HCT116 (cell line): ENCODE measurements at regions not wholly inside any gene's neighbourhood (a gene's known extent, or its start where the extent isn't known, plus 50 kb on each side); places are given as distances from the start of the nearest gene placed in this dataset.

Source experiments
- ATAC-seq: fragments of 200-7000 bp; cut with Tn5 transposase; 2 replicates; pipeline ENCODE4 v1.9.1; 2020; ENCODE audit warnings: mild to moderate bottlenecking, moderate library complexity
- BruUV-seq: library from RNA; stranded (reverse); fragments of 400-500 nt; replicated peaks from 2 replicates; lab custom pipeline; 2021; lab: Mats Ljungman, UMichigan
- CTCF ChIA-PET: fragments of 300-600 bp; sonication (Branson Sonifier 250); formaldehyde crosslinking; loops from one replicate; lab custom pipeline; 2021; ENCODE audit warnings: antibody characterized with exemption; lab: Charles Lee
- POLR2A ChIA-PET: fragments of 300-600, 350-600 bp; sonication (Branson Sonifier 250); formaldehyde crosslinking; loops from one replicate; lab custom pipeline; 2021; ENCODE audit warnings: antibody characterized with exemption; lab: Charles Lee
- RAD21 ChIA-PET, 2 experiments: fragments of 300-600 bp; sonication (Branson Sonifier 250); formaldehyde crosslinking; loops; one replicate each; lab custom pipeline; 2023; ENCODE audit warnings: low total read pairs in 2 of 2; ENCODE audit not compliant: uncharacterized antibody in 2 of 2, unreplicated experiment in 2 of 2, low non-redundant PET in 1 of 2; lab: Charles Lee
- DNase-seq: peaks from one replicate; pipeline ENCODE4 v3.0.0-alpha.2; 2010; ENCODE audit warnings: low read depth, low spot score
- H2AFZ ChIP-seq: fragments of 200-600 bp; shearing (Covaris generic), sonication (generic); 2 replicates; pipeline ENCODE4 v1.6.1; 2017; ENCODE audit warnings: low read depth, mixed run types, mixed read lengths, antibody characterized with exemption, low read length; ENCODE audit not compliant: poor library complexity, severe bottlenecking
- H3K27ac ChIP-seq: 2 replicates; pipeline ENCODE4 v1.5.1; 2012; ENCODE audit warnings: low read depth, low read length
- H3K27me3 ChIP-seq: fragments of 200-600 bp; sonication (generic); 2 replicates; pipeline ENCODE4 v1.6.1; 2016; ENCODE audit warnings: mixed run types, low read length, mixed read lengths; ENCODE audit not compliant: insufficient read depth
- H3K36me3 ChIP-seq, 2 experiments: fragments of 200-500 bp in 1 of 2; fragments of 200-600 bp in 1 of 2; sonication (Bioruptor generic) in 1 of 2; sonication (generic) in 1 of 2; 2 replicates each; pipeline versions ENCODE4 v1.5.1 to v1.6.1; 2014 to 2016; ENCODE audit warnings: low read length in 2 of 2, inconsistent platforms in 1 of 2, mixed read lengths in 1 of 2, mixed run types in 1 of 2; ENCODE audit not compliant: insufficient read depth in 2 of 2, control insufficient read depth in 1 of 2
- H3K4me1 ChIP-seq, 2 experiments: fragments of 200-600 bp in 1 of 2; sonication (generic) in 1 of 2; 2 replicates each; pipeline versions ENCODE4 v1.5.1 to v1.6.1; 2012 to 2017; ENCODE audit warnings: low read length in 2 of 2, inconsistent platforms in 1 of 2, mild to moderate bottlenecking in 1 of 2, mixed read lengths in 1 of 2, mixed run types in 1 of 2, moderate library complexity in 1 of 2; ENCODE audit not compliant: insufficient read depth in 2 of 2, control insufficient read depth in 1 of 2
- H3K4me2 ChIP-seq: fragments of 200-600 bp; sonication (generic); 2 replicates; pipeline ENCODE4 v1.6.1; 2017; ENCODE audit warnings: mixed run types, low read length, mixed read lengths
- H3K4me3 ChIP-seq, 2 experiments: fragments of 200-600 bp in 1 of 2; sonication (generic) in 1 of 2; replicated peaks in 1 of 2; 2 replicates each; pipeline ENCODE4 v1.5.1; 2011 to 2016; ENCODE audit warnings: low read length in 2 of 2, control low read depth in 1 of 2, low read depth in 1 of 2, mild to moderate bottlenecking in 1 of 2, mixed read lengths in 1 of 2, mixed run types in 1 of 2
- H3K79me2 ChIP-seq: fragments of 200-600 bp; sonication (generic); 2 replicates; pipeline ENCODE4 v1.6.1; 2017; ENCODE audit warnings: mild to moderate bottlenecking, mixed run types, low read length, moderate library complexity, mixed read lengths; ENCODE audit not compliant: insufficient read depth
- H3K9ac ChIP-seq: fragments of 200-600 bp; sonication (generic); 2 replicates; pipeline ENCODE4 v1.6.1; 2016; ENCODE audit warnings: low read length, mixed read lengths
- H3K9me2 ChIP-seq: fragments of 200-600 bp; sonication (generic), shearing (Covaris generic); 2 replicates; pipeline ENCODE4 v1.6.1; 2017; ENCODE audit warnings: mixed run types, mild to moderate bottlenecking, moderate library complexity; ENCODE audit not compliant: insufficient read depth
- H3K9me3 ChIP-seq, 2 experiments: fragments of 200-500 bp in 1 of 2; fragments of 200-600 bp in 1 of 2; sonication (Bioruptor generic) in 1 of 2; sonication (generic) in 1 of 2; 2 replicates each; pipeline ENCODE4 v1.6.1; 2014 to 2017; ENCODE audit warnings: low read length in 2 of 2, mixed read lengths in 2 of 2, inconsistent platforms in 1 of 2, low read depth in 1 of 2, mild to moderate bottlenecking in 1 of 2, mixed run types in 1 of 2, moderate library complexity in 1 of 2; ENCODE audit not compliant: control insufficient read depth in 1 of 2, insufficient read depth in 1 of 2
- H4K20me1 ChIP-seq: fragments of 200-600 bp; sonication (generic), shearing (Covaris generic); 2 replicates; pipeline ENCODE4 v1.6.1; 2017; ENCODE audit warnings: mixed run types, mild to moderate bottlenecking, moderate library complexity; ENCODE audit not compliant: insufficient read depth
- CEBPB ChIP-seq: IDR thresholded peaks from 2 replicates; pipeline ENCODE4 v1.6.1; 2012; ENCODE audit warnings: low read depth
- CTCF ChIP-seq, 3 experiments: fragments of 200-600 bp in 1 of 3; sonication (generic) in 1 of 3; IDR thresholded peaks in 2 of 3; conservative IDR thresholded peaks in 1 of 3; 2 replicates each; pipeline ENCODE4 v1.5.1; 2012 to 2017; ENCODE audit warnings: low read depth in 2 of 3, low read length in 2 of 3, antibody characterized with exemption in 1 of 3, borderline replicate concordance in 1 of 3, control low read depth in 1 of 3, mild to moderate bottlenecking in 1 of 3, mixed read lengths in 1 of 3, mixed run types in 1 of 3, moderate library complexity in 1 of 3; ENCODE audit not compliant: insufficient read depth in 1 of 3
- EGR1 ChIP-seq: IDR thresholded peaks from 2 replicates; pipeline ENCODE4 v1.6.1; 2012; ENCODE audit warnings: low read depth
- ELF1 ChIP-seq: IDR thresholded peaks from 2 replicates; pipeline ENCODE4 v1.6.1; 2012; ENCODE audit warnings: low read depth, borderline replicate concordance
- EZH2phosphoT487 ChIP-seq: fragments of 200-600 bp; IDR thresholded peaks from 2 replicates; pipeline ENCODE4 v1.6.1; 2018; ENCODE audit warnings: antibody characterized with exemption, borderline replicate concordance
- JUND ChIP-seq: IDR thresholded peaks from 2 replicates; pipeline ENCODE4 v1.6.1; 2012
- SRF ChIP-seq: IDR thresholded peaks from 2 replicates; pipeline ENCODE4 v1.6.1; 2012; ENCODE audit warnings: low read depth
- TCF7L2 ChIP-seq: IDR thresholded peaks from 2 replicates; pipeline ENCODE4 v1.7.0; 2011; ENCODE audit warnings: borderline replicate concordance, inconsistent platforms; ENCODE audit not compliant: insufficient read depth, insufficient read length; ENCODE audit errors: extremely low read depth
- YY1 ChIP-seq: IDR thresholded peaks from 2 replicates; pipeline ENCODE4 v1.6.1; 2011; ENCODE audit warnings: low read length, low read depth, moderate library complexity, mild to moderate bottlenecking; ENCODE audit not compliant: insufficient replicate concordance; ENCODE audit errors: extremely low read depth
- ZBTB33 ChIP-seq: IDR thresholded peaks from 2 replicates; pipeline ENCODE4 v1.6.1; 2011; ENCODE audit warnings: mild to moderate bottlenecking, low read length, moderate library complexity; ENCODE audit not compliant: insufficient replicate concordance; ENCODE audit errors: extremely low read depth
- ZFX ChIP-seq: fragments of 450-650 bp; IDR thresholded peaks from 2 replicates; pipeline ENCODE4 v1.6.1; 2017
- ZNF274 ChIP-seq: fragments of 200-500 bp; sonication (Bioruptor generic); IDR thresholded peaks from 2 replicates; pipeline ENCODE4 v1.6.1; 2014; ENCODE audit warnings: mild to moderate bottlenecking, low read depth, low read length, inconsistent platforms
- intact Hi-C: fragments of 100-400 bp; cut with micrococcal nuclease; formaldehyde crosslinking; loops from 2 replicates; pipeline ENCODE4 v1.10.0; 2022

- DNase-seq = no peak
- Histone ChIP-seq H3K4me1 (no peaks in the 10 kb centered on the region), H3K36me3 (no peaks in the 10 kb centered on the region), H3K9me2 (no peaks in the 10 kb centered on the region), H3K79me2 (no peaks in the 10 kb centered on the region), H3K27me3 (no peaks in the 10 kb centered on the region), H3K4me2 (no peak overlapping the region), H2AFZ (no peak overlapping the region), H3K27ac (no peak overlapping the region), H3K4me3 (no peak overlapping the region), H3K9me3 (no peaks in the 10 kb centered on the region), H4K20me1 (no peaks in the 10 kb centered on the region), H3K9ac (no peak overlapping the region)
- TF ChIP-seq JUND (no peak), ZNF274 (no peak), ELF1 (no peak), SRF (no peak), ZBTB33 (no peak), EGR1 (no peak), EZH2phosphoT487 (no peak)
- RAD21 ChIA-PET = no interaction called here
- POLR2A ChIA-PET = no interaction called here
- ATAC-seq = no peak
- intact Hi-C loops = no loop called here
- CTCF ChIA-PET = no interaction called here
- no TSS peak for BruUV-seq
Observed at GRCh38 chr7:79964463-79964862, 170.2 kb upstream of the GNAI1 start.

- Histone ChIP-seq H2AFZ (no peak overlapping the region), H3K9me2 (no peaks in the 10 kb centered on the region), H4K20me1 (no peaks in the 10 kb centered on the region), H3K36me3 (no peaks in the 10 kb centered on the region), H3K9me3 (no peaks in the 10 kb centered on the region), H3K4me1 (no peaks in the 10 kb centered on the region), H3K79me2 (no peaks in the 10 kb centered on the region), H3K4me3 (no peak overlapping the region), H3K27me3 (no peaks in the 10 kb centered on the region), H3K4me2 (no peak overlapping the region), H3K9ac (no peak overlapping the region)
- POLR2A ChIA-PET = no interaction called here
- RAD21 ChIA-PET = no interaction called here
- intact Hi-C loops = no loop called here
- DNase-seq = no peak
- ATAC-seq = no peak
- CTCF ChIA-PET = no interaction called here
- no peak for TF ChIP-seq CEBPB
- no peak for TF ChIP-seq YY1
- TF ChIP-seq CTCF (IDR thresholded peaks at IDR 0.05 in 2 of 3, conservative IDR thresholded peaks at IDR 0.05 in 1 of 3; ENCODE audit: borderline replicate concordance in 1 of 3, insufficient read depth in 1 of 3, low read depth in 2 of 3, low read length in 2 of 3) = no peak
- TF ChIP-seq TCF7L2 = no peak
- no peak for TF ChIP-seq ZFX
- TF ChIP-seq, all 23 proteins: peak for 0
- H3K27ac ChIP-seq = no peak overlapping the region
- no TSS peak for BruUV-seq
Observed at GRCh38 chr7:79953130-79953529, 181.5 kb upstream of the GNAI1 start.
